GM11168 (cell line): ENCODE measurements at regions not wholly inside any gene's neighbourhood (a gene's known extent, or its start where the extent isn't known, plus 50 kb on each side); places are given as distances from the start of the nearest gene placed in this dataset.
"Not testable (repeated sequence)": the region's sequence is repeated elsewhere in the genome, so short reads cannot be mapped to it uniquely, and the experiment has no call there.

Experiments used
- in situ Hi-C: fragments of 300-500 bp; cut with MboI; formaldehyde crosslinking; loops from one replicate; pipeline ENCODE4 v1.12.0; 2022; ENCODE audit warnings: low sequenced_read_pairs; ENCODE audit not compliant: unreplicated experiment

- in situ Hi-C loops = no loop called here
Observed at GRCh38 chr4:38531141-38531727, 132.8 kb upstream of the KLF3 start.

DNA sequence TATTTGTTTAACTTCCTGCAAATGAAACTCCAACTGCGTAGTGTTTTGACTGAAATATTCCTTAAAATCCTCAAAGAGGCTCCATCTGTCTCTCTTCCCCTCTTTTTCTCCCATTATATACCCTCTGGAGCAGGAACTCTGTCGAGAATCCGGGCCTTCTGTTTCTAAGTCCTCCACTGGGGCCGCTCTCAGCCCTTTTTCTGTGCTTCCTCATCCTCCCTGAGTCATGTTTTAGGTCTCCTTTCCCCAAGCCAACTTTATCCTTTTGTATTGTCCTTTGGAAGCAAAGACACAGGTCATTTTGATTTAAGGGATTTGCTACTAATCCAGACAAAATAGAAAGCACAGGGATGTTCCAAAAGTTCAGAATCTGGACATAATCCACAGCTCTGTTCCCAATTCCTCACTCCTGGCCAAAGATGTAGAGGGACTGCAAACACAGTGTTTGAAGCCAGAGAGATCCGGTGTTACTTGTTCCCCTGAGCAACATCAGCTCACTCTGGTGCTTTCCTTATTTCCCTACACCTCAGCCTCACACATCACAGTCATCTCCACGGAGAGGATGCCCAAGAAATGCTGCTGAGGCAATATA is 131.0 kb upstream of the KLF3 start:
- in situ Hi-C loops = no loop called here

GRCh38 chr4:38534344-38535045 is 129.5 kb upstream of the KLF3 start:
- in situ Hi-C loops = no loop called here

DNA sequence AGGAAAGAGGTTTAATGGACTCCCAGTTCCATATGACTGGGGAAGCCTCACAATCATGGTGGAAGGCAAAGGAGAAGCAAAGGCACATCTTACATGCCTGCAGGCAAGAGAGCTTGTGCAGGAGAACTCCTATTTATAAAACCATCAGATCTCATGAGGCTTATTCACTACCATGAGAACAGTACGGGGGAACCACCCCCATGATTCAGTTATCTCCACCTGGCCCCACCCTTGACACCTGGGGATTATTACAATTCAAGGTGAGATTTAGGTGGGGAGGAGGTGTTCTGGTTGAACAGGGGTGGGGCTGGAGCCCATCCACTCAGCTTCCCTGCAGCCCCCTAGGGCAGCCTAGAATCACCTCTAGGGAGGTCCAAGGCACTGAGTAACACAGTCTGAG is 128.9 kb upstream of the KLF3 start:
- in situ Hi-C loops = not testable (repeated sequence)

DNA sequence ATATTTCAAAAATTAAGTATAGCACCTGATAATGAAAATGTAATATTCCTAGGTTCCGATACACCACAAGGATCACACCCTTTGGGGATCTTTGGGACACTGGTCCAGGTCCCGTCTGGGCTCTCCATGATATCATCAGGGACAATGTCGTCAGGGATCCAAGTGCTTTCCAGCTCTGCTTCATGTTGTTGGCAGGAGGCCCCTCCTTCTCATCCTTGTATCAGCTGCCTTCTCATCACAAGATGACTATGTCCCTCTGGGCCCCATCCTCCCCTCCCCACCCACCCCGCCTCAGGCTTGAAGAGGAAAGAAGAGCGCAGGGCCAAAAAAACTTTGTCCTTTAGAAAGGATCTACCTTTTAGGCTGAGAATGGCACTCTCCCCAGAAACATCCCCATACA is 128.3 kb upstream of the KLF3 start:
- in situ Hi-C loops = no loop called here

GRCh38 chr4:38536716-38537115 is 127.3 kb upstream of the KLF3 start:
- in situ Hi-C loops = no loop called here

DNA sequence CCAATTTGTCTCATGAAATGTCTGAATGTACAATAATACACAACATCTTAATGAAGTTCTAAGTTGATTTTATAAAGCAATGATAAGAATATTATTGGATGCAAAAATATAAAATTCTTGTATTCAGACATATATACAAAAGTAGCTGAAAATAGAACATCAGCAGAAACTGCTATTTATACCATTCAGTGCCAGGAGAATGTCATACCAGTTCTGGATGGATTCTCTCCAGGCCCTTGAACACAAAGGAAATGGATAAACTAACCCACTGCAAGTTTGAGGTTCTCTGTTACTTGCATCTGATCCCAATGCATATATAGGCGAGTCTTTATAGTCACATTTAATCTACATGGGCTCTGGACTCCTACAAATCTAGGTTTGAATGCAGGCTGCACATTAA is 126.3 kb upstream of the KLF3 start:
- in situ Hi-C loops = no loop called here

DNA sequence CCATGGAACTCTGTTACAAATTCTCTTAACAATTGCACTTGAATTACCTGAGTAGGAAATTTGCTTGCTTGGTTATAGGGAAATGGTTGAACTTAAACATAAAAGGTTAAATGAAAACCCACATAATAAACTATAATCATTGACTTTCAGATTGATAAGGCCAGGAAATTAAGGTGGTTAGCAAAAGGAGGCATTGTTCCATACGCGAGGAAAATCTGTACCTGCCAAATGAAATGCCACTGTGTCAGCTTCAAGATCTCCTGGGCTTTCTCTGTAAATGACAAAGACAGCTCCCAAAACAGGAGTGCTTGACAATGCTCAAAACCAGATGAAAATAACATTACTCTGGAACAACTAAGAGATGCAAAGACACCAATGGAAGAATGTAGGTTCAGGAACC is 125.5 kb upstream of the KLF3 start:
- in situ Hi-C loops = no loop called here

- in situ Hi-C loops = no loop called here
Observed at GRCh38 chr4:38539501-38539900, 124.5 kb upstream of the KLF3 start.

GRCh38 chr4:38547052-38547451 is 116.9 kb upstream of the KLF3 start:
- in situ Hi-C loops = no loop called here

DNA sequence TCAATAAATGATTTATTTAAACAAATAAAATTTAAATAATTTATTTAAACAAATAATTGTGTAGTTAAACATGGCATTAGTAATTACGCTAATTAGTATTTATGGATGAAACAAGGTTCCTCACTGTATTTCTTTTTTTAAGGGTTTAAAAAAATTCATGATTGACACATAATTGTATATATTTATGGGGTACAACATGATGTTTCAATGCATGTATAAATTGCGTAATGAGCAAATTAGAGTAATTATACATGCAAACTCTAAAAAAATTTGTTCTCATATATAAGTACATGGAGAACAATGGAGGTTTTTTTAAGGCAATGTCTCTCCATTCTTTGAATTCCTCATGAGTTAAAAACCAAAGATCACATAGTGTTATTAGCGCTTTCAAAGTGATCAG is 115.7 kb upstream of the KLF3 start:
- in situ Hi-C loops = no loop called here

- in situ Hi-C loops = no loop called here
Observed at GRCh38 chr4:38559374-38559773, 104.6 kb upstream of the KLF3 start.

GRCh38 chr4:38560340-38560739 is 103.7 kb upstream of the KLF3 start:
- in situ Hi-C loops = no loop called here

DNA sequence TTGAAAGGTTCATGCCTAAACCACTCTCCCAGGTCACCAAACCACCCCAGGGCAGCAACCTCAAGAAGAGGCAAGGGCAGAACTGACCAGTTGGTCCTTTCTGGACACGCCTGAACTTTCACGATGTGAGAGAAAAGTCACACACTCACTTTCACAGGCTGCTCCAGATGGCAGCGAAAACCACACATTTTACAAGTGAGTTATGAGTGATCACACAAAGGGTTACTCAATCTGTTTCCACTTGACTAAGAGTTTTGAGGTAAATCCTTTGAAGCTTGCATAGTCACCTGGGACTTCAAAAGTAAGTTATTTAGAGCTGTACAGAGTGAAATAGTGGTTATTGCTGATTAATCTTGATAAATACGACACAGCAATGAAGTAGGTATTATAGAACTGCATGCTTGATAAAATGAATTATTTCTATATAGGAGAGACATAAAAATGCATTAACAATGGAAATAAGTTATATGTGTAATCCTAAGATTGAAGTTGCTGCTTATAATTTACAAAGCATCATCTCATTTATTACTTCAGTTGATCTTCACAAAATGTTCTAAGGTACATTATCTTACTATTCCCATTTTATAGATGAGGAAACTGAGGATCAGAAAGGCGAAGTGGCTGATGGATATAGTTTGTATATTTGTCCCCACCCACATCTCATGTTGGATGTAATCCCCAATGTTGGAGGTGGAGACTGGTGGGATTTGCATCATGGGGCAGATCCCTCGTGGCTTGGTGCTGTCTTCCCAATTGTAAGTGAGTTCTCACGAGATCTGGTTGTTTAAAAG is 103.0 kb upstream of the KLF3 start:
- in situ Hi-C loops = no loop called here

DNA sequence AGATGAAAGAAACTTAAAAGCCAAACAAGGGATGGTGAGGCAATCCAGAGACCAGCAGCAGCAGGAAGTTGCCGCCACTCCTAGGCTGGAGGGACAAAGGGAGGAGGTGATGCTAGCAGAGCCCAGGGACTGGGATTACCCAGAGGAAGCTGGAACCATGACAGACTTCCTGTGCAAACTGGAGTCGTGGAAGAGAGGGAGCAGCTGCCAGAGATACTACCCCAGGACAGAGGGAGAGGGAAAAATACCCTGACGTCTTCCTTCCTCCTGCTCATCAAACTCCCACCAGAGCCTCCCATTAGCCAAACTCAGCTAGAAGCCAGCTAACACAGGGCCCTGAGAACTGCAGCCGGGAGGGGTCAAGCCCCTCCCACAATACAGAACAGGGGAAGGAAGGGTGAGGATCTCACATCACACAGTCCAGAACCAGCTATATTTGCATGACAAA is 101.2 kb upstream of the KLF3 start:
- in situ Hi-C loops = no loop called here

DNA sequence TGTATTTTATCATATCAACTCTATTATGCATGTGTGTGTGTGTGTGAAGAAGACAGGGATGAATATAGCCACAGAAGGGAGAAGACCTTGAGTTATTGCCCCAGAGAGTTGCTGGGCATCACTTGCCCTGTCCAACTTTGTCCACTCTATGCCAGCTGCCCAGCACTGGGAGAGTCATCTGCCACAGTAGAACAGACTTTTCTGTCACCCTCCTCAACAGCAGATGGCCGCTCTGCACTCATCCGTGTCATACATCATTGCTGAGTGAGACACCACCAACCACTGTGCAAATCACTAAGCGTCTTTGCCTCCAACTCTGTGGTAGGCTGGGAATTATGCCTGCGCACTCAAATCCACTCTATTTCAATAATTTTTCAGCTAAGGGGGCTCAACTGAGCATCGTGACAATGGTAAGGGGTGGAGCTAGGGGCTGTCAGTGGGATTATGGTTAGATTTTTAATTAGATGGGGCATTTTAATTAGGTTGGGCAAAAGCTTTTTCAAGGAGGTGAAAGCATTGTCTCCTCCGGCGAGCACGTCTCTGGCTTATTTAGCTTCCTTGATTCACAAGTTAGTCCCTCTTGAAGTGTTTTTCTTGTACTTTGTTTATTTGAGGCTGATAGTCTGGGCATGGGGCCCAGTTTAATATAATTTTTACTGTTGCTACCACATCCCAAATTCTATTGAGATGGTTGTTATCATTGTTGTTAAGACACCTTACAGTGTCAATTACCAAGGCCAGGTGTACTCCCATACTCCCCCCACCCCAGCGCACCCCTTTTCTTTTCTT is 100.1 kb upstream of the KLF3 start:
- in situ Hi-C loops = no loop called here

GRCh38 chr4:38565271-38566199 is 98.5 kb upstream of the KLF3 start:
- in situ Hi-C loops = no loop called here

GRCh38 chr4:38566806-38567398 is 97.1 kb upstream of the KLF3 start:
- in situ Hi-C loops = no loop called here

DNA sequence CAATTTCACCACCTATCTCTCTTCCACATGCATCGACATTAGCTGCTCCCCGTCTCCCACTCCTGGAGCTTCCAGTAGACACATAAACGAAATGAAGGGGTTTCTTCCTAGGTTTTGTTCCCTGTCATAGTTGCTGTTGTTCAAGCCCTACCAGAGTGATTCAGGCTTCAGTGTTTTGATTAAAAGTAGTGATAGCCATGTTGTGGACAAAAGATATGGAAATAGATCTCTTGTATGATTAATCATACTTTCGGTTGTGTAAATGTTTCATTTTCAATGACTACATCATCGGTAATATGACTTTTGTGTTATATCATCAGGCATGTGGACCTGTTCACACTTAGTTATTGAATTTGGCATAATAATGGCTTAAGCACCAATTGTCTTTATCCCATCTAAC is 96.5 kb upstream of the KLF3 start:
- in situ Hi-C loops = no loop called here
